ENCODE measurements at regions not wholly inside any gene's neighbourhood (a gene's known extent, or its start where the extent isn't known, plus 50 kb on each side); places are given as distances from the start of the nearest gene placed in this dataset.

DNA sequence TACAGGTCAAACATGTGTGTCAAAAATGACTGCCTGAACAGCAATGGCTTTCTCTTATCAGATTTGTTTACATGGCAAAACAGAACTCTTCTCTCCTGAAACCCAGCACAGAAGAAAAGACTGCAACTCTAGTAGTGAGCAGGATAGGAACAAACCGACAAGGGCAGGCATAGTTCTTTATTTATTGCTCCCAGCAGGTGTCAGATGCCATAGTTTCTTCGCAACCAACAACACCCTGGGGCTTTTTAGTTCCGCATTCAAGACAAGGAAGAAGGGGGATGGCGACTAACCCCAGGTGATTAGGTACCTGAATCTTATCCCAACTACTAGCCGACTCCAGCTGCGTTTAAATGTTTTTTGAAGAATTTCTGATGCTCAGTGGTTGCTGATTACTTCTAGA is 367.5 kb upstream of the FIGN start:
- DNase-seq (ENCODE audit: low read depth in 4 of 4, low spot score in 2 of 4), result no peak

DNA sequence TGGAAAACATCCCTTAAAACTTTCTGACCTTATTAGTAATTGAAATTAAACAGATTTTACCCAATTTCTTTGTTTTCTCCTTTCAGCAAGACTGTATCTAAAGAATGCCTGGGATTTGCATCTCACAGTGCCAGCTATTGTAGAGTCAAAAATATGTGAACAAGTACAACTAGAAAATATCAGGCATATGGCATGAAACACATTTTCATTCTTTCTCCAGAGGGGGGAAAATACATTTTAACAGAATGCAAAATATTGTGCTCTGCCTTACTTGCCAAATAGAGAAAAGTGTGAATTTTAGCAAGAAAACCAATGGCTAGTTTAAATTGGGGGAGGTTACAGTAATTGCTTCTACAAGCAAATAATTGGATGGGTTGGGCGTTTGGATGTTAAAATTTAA is 366.6 kb upstream of the FIGN start:
- no peak for DNase-seq (ENCODE audit: low read depth in 4 of 4, low spot score in 2 of 4)

DNA sequence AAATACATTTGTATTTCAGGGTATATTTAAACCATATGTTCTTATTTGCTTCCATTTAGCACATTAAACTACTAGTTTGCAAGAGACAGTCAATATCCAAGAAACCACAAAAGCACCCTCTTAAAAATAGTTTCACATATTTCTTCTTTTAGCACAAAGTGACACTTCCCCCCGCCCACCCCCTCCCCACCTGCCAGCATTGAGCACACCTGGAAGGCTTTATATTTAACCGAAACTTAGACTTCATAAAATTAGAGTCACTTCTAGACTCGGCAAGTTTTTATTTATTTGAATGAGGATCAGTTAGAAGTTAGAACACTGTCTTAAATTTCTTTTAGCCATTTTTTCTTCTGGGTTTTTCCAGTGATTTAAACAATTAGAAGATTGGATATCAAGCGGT is 355.9 kb upstream of the FIGN start:
- DNase-seq (ENCODE audit: low read depth in 4 of 4, low spot score in 2 of 4), result no peak

GRCh38 chr2:164090533-164090932 is 354.7 kb upstream of the FIGN start:
- DNase-seq (ENCODE audit: low read depth in 4 of 4, low spot score in 2 of 4), result no peak

DNA sequence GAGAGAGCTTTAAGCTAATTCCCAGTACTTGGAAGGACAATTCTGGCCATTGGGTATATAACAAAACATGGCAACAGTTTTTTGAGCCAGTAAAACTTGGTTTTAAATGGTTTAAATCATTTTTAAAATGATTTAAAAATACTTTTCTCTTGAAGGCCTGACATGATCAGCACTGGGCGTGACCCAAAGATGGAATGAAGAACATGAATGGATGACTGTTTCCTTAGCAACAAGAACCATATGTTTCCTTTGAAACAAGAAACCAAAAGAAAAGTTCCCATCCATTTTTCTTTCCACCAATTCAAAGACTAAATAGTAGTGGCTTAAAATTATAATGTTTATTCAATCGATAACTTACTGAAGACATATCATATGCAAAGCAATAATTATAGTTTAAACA is 348.3 kb upstream of the FIGN start:
- no peak for DNase-seq (ENCODE audit: low read depth in 4 of 4, low spot score in 2 of 4)

DNA sequence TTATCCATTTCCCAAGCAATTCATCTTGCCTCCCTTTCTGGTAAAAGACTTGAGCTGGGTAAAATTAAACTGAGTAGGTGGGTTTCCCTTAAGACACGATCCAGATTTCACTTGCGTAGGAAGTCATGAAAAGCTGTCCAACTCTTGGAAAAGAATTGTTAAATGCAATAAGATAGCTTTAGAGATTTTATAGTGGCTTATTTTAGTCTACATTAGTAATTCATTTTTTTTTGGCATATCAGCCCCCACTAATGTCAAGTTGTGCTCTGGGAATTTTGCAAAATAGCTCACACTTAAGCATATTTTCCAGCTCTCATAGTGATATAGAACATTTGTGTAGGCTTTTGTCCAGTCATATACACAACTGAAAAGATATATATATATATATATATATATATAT is 344.7 kb upstream of the FIGN start:
- no peak for DNase-seq (ENCODE audit: low read depth in 4 of 4, low spot score in 2 of 4)

GRCh38 chr2:164079258-164079657 is 343.4 kb upstream of the FIGN start:
- no peak for DNase-seq (ENCODE audit: low read depth in 4 of 4, low spot score in 2 of 4)

GRCh38 chr2:164078421-164078820 is 342.6 kb upstream of the FIGN start:
- no peak for DNase-seq (ENCODE audit: low read depth in 4 of 4, low spot score in 2 of 4)

DNA sequence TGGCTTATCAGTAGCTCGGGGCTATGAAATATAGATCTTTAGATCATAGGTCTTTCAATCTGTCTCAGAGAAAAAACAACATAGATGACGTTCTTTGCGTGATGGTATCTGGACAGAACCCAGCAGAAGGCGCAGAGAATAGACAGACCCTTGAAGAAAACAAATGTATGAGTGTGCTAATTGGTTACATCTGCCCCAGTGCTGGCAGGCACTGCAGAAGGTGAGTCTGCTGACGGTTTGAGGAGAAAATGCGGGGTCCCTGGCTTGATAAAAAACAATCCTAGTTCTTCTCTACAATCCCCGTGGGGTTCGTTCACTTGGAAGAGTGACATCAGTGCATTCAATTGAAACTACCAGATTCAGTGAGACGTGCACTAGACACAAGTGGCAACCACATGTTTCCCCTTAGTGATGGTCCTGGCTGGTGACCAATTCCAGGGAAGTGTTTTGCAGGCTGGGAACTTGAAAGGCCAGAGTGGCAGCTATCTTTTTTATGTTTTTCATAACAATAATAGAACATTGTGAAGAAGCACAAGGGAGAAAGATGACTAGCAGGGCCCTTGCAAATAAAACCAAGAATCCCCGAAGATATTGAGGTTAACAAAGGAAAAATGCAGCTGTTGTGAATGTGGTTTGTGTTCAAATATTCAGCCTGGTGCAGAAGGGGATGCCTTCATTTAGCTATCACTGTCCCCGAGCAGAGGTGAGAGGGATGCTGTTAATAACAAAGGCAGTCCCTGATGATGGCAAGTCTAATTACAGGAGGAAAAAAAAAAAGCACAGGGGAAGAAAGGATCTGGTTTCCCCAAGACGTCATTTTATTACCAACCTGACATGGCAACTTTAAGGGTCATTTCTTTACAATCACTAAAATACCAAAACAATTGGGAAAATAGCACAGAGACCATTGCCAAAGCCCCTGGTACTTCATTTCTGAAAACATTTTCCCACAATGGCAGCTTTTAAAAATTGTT is 337.6 kb upstream of the FIGN start:
- DNase-seq (ENCODE audit: low read depth in 4 of 4, low spot score in 2 of 4), result no peak

GRCh38 chr2:164069540-164069939 is 333.7 kb upstream of the FIGN start:
- DNase-seq (ENCODE audit: low read depth in 4 of 4, low spot score in 2 of 4), result no peak

GRCh38 chr2:164068063-164068462 is 332.3 kb upstream of the FIGN start:
- DNase-seq (ENCODE audit: low read depth in 4 of 4, low spot score in 2 of 4), result no peak

DNA sequence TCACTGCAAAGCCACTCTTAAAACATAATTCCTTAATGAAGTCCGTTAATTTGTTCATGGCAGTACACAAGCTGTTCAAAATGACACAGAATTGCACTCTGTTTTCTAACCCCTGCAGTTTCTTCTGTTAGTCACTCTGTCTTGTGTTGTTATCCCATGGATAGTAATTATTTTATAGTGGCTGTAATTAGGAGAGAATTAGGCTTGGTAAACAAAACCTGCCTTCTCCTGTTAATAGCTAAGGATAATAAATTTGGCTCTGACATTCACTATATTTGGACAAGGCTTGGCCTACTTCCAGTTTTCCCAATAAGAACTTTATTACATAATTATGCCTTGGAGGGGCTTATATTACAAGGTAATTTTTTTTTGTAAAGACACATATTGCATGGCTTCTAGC is 330.3 kb upstream of the FIGN start:
- DNase-seq (ENCODE audit: low read depth in 4 of 4, low spot score in 2 of 4), result no peak

- no peak for DNase-seq (ENCODE audit: low read depth in 4 of 4, low spot score in 2 of 4)
Observed at GRCh38 chr2:164065038-164065437, 329.2 kb upstream of the FIGN start.

DNA sequence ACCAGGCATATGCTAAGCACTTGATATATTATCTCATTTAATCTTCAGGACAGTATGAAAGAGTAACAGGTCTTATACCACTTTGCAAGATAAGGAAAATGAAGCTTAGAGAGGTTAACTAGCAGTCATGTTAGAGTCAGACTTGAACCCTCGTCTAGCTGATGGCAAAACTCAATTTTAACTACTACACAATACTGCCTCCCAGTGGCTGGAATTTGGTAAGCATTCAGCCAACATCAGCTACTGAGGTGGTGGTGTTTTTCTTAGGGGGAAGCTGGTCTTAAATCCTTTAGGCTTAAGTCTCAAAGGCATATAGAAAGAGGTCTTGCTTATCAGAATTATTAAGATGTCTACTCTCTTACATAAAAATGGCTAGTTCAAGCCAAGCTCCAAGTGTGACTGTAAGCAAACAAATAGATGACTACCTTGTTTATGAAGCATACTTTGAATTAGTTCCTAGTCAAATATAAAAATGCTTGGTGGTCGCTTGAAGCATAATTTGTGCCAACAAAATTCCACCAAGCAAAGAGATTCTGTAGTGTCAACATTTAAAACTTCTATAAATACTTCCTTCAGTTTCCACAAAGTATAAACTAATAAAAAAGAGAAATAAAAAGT is 325.4 kb upstream of the FIGN start:
- DNase-seq (ENCODE audit: low read depth in 4 of 4, low spot score in 2 of 4), result no peak

GRCh38 chr2:164060031-164060430 is 324.2 kb upstream of the FIGN start:
- no peak for DNase-seq (ENCODE audit: low read depth in 4 of 4, low spot score in 2 of 4)

DNA sequence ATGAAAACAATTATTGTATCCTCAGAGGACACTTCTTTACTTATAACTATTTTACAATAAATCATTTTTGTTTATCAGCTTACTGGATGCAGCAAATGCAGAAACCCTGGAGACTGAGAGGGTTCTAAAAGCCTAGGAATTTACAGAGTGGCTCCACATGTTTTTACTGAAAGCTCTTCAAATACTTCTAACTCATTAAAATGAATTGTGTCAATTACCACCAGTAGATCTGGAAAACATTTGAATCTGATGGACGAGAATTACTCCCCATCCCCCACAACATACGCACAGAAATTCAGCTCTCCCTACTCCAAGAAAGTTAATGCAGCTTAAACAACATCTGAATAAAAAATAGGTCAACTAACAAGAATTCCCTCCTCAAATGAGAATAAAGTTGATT is 319.8 kb upstream of the FIGN start:
- no peak for DNase-seq (ENCODE audit: low read depth in 4 of 4, low spot score in 2 of 4)

- no peak for DNase-seq (ENCODE audit: low read depth in 4 of 4, low spot score in 2 of 4)
Observed at GRCh38 chr2:164054651-164055050, 318.8 kb upstream of the FIGN start.

DNA sequence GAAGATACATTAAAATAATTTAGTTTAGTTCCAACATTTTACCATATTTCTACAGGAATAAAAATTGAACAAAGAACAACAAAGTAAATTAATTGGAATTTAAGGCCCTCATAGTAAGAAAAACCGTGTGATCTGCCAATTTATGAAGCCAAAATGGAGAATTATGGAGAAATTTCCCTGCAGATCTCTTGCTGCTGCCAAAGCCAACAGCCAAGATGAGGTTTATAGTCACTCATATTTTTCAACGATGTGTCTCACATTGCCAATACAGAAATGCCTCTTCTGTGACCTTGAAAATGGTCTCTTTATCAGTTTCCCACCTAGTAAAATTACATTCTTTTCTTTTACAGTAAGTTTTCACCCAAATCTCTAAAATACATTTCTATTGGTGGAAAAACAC is 317.2 kb upstream of the FIGN start:
- no peak for DNase-seq (ENCODE audit: low read depth in 4 of 4, low spot score in 2 of 4)

DNA sequence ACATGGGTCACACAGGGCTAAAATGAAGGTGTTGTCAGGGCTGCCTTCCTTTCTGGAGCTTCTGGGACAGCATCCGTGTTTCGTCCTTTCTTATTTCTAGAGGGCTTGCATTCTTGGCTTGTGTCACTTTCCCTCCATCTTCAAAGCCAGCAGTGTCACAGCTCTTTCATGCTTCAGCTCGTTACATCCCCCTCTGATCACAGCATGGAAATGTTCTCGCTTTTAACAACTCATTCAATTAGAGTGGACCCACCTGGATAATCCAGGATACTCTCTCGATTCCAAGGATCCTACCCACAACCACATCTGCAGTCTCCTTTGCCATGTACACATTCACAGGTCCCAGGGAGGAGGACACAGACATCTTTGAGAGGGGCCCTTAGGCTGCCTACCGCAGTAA is 316.2 kb upstream of the FIGN start:
- DNase-seq (ENCODE audit: low read depth in 4 of 4, low spot score in 2 of 4), result no peak

GRCh38 chr2:164048729-164049128 is 312.9 kb upstream of the FIGN start:
- DNase-seq (ENCODE audit: low read depth in 4 of 4, low spot score in 2 of 4), result no peak

GRCh38 chr2:164046040-164046439 is 310.2 kb upstream of the FIGN start:
- DNase-seq (ENCODE audit: low read depth in 4 of 4, low spot score in 2 of 4), result no peak

- DNase-seq (ENCODE audit: low read depth in 4 of 4, low spot score in 2 of 4), result no peak
Observed at GRCh38 chr2:164044622-164045021, 308.8 kb upstream of the FIGN start.

Measured in left renal cortex interstitium (tissue), 4 donors.